Tibial nerve (tissue), 4 donors: ENCODE measurements at regions not wholly inside any gene's neighbourhood (a gene's known extent, or its start where the extent isn't known, plus 50 kb on each side); places are given as distances from the start of the nearest gene placed in this dataset.

ENCODE experiments used
- DNase-seq, 2 donors: peaks; one replicate each; pipeline ENCODE4 v3.0.0-alpha.2; 2019; ENCODE audit warnings: low spot score in 2 of 2
- H3K27ac ChIP-seq, 4 donors: fragments of 200-600 bp; sonication (generic) in 3 of 4; one replicate each; pipeline ENCODE4 v1.5.1; 2017 to 2019; ENCODE audit warnings: mild to moderate bottlenecking in 1 of 4
- H3K27me3 ChIP-seq, 2 donors: fragments of 200-600 bp; sonication (generic) in 1 of 2; one replicate each; pipeline versions ENCODE4 v1.5.1 to v1.6.0; 2017 to 2019
- H3K36me3 ChIP-seq, 3 donors: fragments of 200-600 bp; sonication (generic); one replicate each; pipeline ENCODE4 v1.5.1; 2018 to 2019
- H3K4me1 ChIP-seq, 4 donors: fragments of 200-600 bp; sonication (generic) in 3 of 4; one replicate each; pipeline ENCODE4 v1.5.1; 2017 to 2019
- H3K4me3 ChIP-seq, 4 donors: fragments of 200-600 bp; sonication (generic) in 3 of 4; one replicate each; pipeline ENCODE4 v1.5.1; 2017 to 2019; ENCODE audit warnings: mild to moderate bottlenecking in 1 of 4, moderate library complexity in 1 of 4
- H3K9me3 ChIP-seq, 4 donors: fragments of 200-600 bp; sonication (generic) in 3 of 4; one replicate each; pipeline ENCODE4 v1.5.1; 2017 to 2019
- EP300 ChIP-seq, 2 donors: sonication (generic); formaldehyde crosslinking; IDR thresholded peaks; one replicate each; pipeline ENCODE4 v1.6.1; 2017; ENCODE audit warnings: antibody characterized with exemption in 2 of 2, mild to moderate bottlenecking in 1 of 2
- POLR2A ChIP-seq, 2 donors: fragments of 450-650 bp; IDR thresholded peaks; one replicate each; pipeline ENCODE4 v1.6.1; 2017; ENCODE audit warnings: antibody characterized with exemption in 2 of 2, mild to moderate bottlenecking in 2 of 2, moderate library complexity in 2 of 2
- WGBS, 2 donors: methylation state at CpG; one replicate each; pipeline ENCODE4 v1.1.5; 2018; 5-methylcytosine and 5-hydroxymethylcytosine counted together
- TF ChIP-seq, protein P1 (sequence below), 5 experiments: fragments of 200-600 bp in 3 of 5; fragments of 450-650 bp in 2 of 5; sonication (generic) in 3 of 5; IDR thresholded peaks; one replicate each; pipeline ENCODE4 v1.5.1; 2016 to 2019; ENCODE audit warnings: antibody characterized with exemption in 5 of 5, mild to moderate bottlenecking in 3 of 5, moderate library complexity in 2 of 5

DNA sequence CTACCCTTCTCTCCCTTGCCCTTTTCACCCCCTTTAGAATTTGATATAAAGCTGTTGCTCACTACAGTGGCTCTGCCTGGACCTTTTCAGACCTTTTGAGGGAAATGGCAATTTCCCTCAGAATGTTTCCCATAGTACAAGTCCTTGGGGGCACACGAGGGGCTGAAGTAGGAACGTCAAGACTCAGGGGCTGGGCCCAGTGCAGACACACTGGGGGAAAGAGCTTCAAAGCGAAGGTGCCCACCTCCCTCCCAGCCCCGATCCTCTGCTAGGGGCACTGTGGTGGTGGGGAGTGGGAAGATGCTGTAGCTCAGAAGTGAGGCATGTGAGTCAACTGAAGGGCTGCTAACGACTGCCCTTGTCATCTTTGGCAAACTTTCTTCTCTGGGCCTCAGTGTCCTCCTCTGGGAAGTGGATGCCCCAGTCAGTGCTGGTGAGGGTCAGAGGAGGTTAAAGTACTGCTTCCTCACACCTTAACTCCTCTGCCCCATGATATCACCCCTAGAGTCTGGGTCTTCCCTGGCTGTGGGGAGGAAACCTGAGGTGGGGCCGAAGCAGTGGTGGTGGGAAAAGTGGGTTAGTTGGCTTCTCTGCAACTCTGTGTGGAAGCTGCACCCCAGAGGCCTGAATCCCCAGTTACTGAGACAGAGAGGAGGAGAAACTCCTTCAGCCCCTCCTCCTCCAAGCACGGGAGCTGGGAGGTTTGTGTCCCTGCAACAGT is 425.3 kb upstream of the B3GAT1 start:
- Histone ChIP-seq H3K9me3 (no peaks in the 10 kb centered on the region), H3K36me3 (no peaks in the 10 kb centered on the region), H3K4me3 (no peak overlapping the region), H3K27ac (no peak overlapping the region), H3K27me3 (no peaks in the 10 kb centered on the region), H3K4me1 (no peaks in the 10 kb centered on the region)
- TF ChIP-seq, protein P1, sequence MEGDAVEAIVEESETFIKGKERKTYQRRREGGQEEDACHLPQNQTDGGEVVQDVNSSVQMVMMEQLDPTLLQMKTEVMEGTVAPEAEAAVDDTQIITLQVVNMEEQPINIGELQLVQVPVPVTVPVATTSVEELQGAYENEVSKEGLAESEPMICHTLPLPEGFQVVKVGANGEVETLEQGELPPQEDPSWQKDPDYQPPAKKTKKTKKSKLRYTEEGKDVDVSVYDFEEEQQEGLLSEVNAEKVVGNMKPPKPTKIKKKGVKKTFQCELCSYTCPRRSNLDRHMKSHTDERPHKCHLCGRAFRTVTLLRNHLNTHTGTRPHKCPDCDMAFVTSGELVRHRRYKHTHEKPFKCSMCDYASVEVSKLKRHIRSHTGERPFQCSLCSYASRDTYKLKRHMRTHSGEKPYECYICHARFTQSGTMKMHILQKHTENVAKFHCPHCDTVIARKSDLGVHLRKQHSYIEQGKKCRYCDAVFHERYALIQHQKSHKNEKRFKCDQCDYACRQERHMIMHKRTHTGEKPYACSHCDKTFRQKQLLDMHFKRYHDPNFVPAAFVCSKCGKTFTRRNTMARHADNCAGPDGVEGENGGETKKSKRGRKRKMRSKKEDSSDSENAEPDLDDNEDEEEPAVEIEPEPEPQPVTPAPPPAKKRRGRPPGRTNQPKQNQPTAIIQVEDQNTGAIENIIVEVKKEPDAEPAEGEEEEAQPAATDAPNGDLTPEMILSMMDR (IDR thresholded peaks at IDR 0.05), result no peak
- TF ChIP-seq EP300 (IDR thresholded peaks at IDR 0.05) (no peak), POLR2A (IDR thresholded peaks at IDR 0.05) (no peak)
- 55 to 61% methylated on average over 7 of the region's 7 CpGs for WGBS, 2 donors
- DNase-seq, result no peak

DNA sequence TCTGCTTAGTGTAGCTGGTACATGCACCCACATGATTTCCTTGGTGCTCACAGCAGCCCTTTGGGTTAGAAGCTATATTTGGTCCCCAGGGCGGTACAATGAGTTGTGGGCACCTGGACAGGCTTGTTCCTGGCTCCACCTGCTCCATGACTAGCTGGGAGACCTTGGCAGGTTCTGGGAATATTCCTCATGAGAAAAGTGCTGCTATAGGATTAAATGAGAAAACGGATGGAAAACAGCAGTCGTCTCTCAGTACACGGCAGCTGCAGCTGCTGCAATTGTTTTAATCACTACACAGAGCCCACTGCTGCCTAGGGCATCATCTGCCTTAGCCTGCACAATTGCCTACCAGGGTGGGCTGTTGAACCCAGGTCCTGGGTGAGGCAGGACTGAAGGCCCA is 424.5 kb upstream of the B3GAT1 start:
- no peak for DNase-seq
- Histone ChIP-seq H3K27ac (no peak overlapping the region), H3K4me1 (no peaks in the 10 kb centered on the region), H3K4me3 (no peak overlapping the region), H3K9me3 (no peaks in the 10 kb centered on the region), H3K27me3 (no peaks in the 10 kb centered on the region), H3K36me3 (no peaks in the 10 kb centered on the region)
- TF ChIP-seq POLR2A (IDR thresholded peaks at IDR 0.05) (no peak), EP300 (IDR thresholded peaks at IDR 0.05) (no peak)
- TF ChIP-seq, protein P1 (IDR thresholded peaks at IDR 0.05), result no peak
- WGBS, 2 donors, result 48 to 51% methylated on average over 4 of the region's 4 CpGs

DNA sequence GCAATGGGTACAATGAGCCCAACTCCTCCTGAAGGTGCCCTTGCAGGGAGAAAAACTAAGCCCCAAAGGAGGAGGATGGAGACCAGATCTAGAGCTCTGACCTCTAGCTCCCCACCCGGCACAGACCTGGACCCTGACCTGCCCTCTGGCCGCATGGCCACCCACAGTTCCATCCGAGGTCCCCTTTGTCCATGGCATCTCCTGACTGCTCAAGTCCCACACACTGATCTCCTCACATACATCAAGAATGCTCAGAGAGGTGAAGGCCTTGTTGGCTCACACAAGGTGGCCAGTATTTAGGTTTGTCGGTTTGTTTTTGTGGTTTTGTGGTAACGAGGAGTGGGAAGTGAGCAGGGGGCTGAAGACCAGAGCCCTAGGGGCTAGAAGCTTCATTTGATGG is 423.5 kb upstream of the B3GAT1 start:
- no peak for DNase-seq
- H3K4me3 ChIP-seq, result no peak overlapping the region
- no peak overlapping the region for H3K27ac ChIP-seq
- H3K36me3 ChIP-seq, result no peaks in the 10 kb centered on the region
- no peaks in the 10 kb centered on the region for H3K4me1 ChIP-seq
- H3K9me3 ChIP-seq, result peaks cover 0 to 7% (median 0%) of the 10 kb centered on the region in 4 donors
- no peak for TF ChIP-seq EP300 (IDR thresholded peaks at IDR 0.05)
- TF ChIP-seq, protein P1 (IDR thresholded peaks at IDR 0.05), result no peak
- TF ChIP-seq POLR2A (IDR thresholded peaks at IDR 0.05), result no peak
- 72 to 75% methylated on average over 5 of the region's 5 CpGs for WGBS, 2 donors
- no peaks in the 10 kb centered on the region for H3K27me3 ChIP-seq

DNA sequence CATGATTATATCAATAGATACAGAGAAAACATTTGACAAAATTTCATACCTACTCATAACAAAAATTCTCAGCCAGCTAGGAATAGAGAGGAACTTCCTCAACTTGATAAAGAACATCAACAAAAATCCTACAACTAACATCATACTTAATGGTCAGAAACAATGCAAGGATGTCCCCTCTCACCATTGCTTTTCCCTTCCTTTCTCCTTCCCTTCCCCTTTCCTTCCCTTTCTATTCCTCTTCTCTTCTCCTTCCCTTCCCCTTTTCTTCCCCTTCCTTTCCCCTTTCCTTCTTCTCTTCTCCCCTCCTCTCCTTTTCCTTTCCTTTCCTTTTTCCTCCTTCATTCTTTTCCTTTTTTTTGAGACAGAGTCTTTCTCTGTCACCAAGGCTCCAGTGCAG is 418.3 kb upstream of the B3GAT1 start:
- Histone ChIP-seq H3K27me3 (no peaks in the 10 kb centered on the region), H3K9me3 (peaks cover 0 to 8% (median 0%) of the 10 kb centered on the region in 4 donors), H3K4me3 (no peak overlapping the region), H3K4me1 (no peaks in the 10 kb centered on the region), H3K36me3 (no peaks in the 10 kb centered on the region), H3K27ac (no peak overlapping the region)
- DNase-seq, result no peak
- TF ChIP-seq POLR2A (IDR thresholded peaks at IDR 0.05) (no peak), EP300 (IDR thresholded peaks at IDR 0.05) (no peak)
- TF ChIP-seq, protein P1 (IDR thresholded peaks at IDR 0.05), result no peak

DNA sequence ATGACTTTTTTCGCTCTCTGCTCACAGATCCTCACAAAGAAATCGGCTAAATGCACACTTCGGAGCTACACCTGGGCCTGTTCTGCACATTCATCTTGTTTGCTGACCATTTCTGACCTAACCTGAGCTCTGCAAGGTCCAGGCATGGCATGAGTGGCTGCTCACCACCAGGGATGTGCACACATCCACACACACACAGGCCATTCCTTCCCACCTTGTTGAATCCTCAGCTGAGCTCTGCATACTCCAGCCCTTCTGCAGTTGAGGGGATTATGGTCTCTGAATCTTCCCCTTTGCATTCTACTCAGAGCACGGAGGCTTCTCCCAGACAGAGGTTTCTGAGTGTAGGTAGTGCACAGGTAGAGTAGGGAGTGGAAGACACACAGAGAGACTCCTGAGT is 411.9 kb upstream of the B3GAT1 start:
- no peak for DNase-seq
- Histone ChIP-seq H3K27ac (no peak overlapping the region), H3K4me1 (no peaks in the 10 kb centered on the region), H3K4me3 (no peak overlapping the region), H3K9me3 (no peaks in the 10 kb centered on the region), H3K36me3 (no peaks in the 10 kb centered on the region), H3K27me3 (no peaks in the 10 kb centered on the region)
- WGBS, 2 donors, result 88% methylated on average over 4 of the region's 4 CpGs
- no peak for TF ChIP-seq EP300 (IDR thresholded peaks at IDR 0.05)
- TF ChIP-seq, protein P1 (IDR thresholded peaks at IDR 0.05), result no peak
- TF ChIP-seq POLR2A (IDR thresholded peaks at IDR 0.05), result no peak
